Renal cortical epithelial cell (primary cell): ENCODE measurements at regions not wholly inside any gene's neighbourhood (a gene's known extent, or its start where the extent isn't known, plus 50 kb on each side); places are given as distances from the start of the nearest gene placed in this dataset.

Experiments used
- DNase-seq: peaks from one replicate; pipeline ENCODE4 v3.0.0-alpha.2; 2011; ENCODE audit warnings: low read depth

GRCh38 chr18:10284540-10285282 is 169.7 kb upstream of the APCDD1 start:
- no peak for DNase-seq

GRCh38 chr18:10285283-10285640 is 169.2 kb upstream of the APCDD1 start:
- no peak for DNase-seq

- no peak for DNase-seq
These were observed 167.8 kb upstream of the APCDD1 start for GRCh38 chr18:10286580-10287150.

DNA sequence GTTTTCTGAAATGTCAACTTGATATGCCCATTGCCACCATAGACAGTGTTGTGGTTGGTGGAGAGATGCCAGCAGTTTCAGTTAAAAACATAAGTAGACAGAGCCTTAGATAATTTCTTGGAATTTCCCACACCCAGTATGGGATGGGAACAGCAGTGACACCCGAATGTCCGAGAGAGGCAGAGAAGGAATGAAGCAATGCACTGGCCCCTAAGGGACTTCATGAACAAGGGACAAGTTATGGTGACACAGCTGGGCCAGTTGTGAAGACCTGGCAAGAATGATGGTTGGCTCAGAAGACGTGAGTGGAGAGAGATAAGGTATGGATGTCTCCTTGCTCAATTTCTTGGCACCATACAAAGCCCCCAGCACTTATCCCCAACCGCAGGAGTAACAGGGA is 165.2 kb upstream of the APCDD1 start:
- DNase-seq, result no peak

- no peak for DNase-seq
These were observed 164.3 kb upstream of the APCDD1 start for GRCh38 chr18:10289951-10290637.

- no peak for DNase-seq
These were observed 163.7 kb upstream of the APCDD1 start for GRCh38 chr18:10290638-10291235.

DNA sequence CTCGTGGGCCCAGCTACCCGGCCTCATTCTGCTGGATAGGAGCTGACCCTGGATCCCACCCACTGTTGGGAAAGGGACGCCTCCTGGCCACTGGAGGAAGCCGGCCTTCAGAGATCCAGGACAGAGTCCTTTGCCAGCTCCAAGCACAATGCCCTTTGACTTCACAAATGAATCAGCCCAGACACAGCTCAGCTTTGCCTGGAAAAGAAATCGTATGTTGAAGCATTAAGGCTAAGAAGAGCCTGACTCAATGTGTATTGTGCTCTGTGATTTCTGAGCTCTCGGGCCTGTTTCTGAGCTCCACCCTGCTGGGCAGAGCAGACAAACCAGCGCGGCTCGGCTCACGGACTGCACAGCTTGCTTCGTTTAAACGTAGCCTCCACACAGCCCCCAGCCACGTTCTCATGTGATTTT is 162.9 kb upstream of the APCDD1 start:
- DNase-seq, result no peak

GRCh38 chr18:10293966-10294365 is 160.5 kb upstream of the APCDD1 start:
- DNase-seq, result no peak

DNA sequence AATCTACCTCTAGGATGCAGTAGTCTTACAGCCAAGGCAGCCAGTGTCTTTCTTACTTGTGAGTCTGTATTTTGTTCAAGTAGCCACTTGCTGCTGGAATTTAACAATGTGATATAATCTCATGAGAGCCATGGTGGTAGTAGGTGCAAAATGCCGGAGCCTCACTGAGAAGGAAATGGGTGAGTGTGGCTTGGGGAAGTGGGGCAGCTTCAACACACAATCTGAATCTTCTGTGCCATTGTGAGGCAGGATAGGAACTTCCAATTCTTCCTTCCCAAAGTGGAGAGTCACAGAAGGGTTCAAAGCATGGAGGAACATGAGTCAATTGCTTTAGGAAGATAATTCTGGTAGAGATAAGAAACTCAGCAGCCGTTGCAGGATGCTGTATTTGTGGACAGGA is 158.7 kb upstream of the APCDD1 start:
- DNase-seq, result no peak

- DNase-seq, result no peak
These were observed 157.9 kb upstream of the APCDD1 start for GRCh38 chr18:10296491-10296890.

- no peak for DNase-seq
These were observed 157.3 kb upstream of the APCDD1 start for GRCh38 chr18:10297086-10297485.

DNA sequence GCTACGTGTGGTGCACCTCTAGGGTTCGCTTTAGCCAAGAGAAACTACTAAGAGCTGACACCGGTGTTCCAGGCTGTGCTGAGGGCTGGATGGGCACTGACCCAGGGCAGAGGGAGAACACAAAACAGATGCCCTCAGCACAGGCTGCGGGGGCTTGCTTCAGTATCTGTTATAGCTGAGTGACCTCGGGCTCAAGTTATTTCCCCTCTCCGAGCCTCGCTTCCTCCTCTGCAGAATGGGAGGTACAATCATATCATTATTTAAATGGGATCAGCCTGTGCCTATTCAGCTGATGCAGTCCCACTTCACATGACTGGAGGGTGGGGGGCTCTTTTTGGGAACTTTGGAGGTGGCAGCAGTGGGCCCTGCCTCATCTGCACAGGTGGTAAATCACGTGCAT is 156.1 kb upstream of the APCDD1 start:
- no peak for DNase-seq

- DNase-seq, result no peak
These were observed 154.8 kb upstream of the APCDD1 start for GRCh38 chr18:10299643-10300042.

GRCh38 chr18:10300739-10301138 is 153.7 kb upstream of the APCDD1 start:
- DNase-seq, result no peak

DNA sequence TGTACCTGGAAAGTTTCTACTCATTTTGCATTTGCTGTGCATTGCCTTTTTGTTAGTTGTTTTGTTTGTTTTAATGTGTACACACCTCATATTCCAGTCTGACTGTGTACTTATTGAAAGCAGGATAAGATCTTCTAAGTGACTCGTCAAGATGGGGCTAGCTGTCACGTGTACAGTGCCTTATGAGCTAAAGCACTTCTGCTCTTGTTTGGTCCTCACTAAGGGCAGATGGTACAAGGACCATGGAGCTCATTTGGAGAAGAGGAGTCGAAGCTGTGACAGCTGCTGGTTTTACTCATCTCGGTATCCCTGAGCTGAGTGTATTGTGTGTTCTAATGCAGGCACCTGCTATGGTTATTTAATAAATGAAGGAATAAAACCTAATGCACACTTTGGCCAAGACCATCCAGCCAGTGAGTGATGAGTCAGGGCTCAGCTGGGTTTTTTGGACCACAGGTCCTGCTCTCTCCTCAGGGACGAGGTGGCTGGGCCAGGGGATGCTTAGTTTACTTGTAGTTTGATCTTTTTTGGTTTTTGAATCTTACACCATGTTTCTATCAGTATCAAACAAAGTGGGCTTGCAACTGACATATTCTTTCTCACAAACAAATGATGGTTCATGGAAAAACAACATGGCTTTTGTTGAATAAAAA is 152.5 kb upstream of the APCDD1 start:
- DNase-seq, result no peak

DNA sequence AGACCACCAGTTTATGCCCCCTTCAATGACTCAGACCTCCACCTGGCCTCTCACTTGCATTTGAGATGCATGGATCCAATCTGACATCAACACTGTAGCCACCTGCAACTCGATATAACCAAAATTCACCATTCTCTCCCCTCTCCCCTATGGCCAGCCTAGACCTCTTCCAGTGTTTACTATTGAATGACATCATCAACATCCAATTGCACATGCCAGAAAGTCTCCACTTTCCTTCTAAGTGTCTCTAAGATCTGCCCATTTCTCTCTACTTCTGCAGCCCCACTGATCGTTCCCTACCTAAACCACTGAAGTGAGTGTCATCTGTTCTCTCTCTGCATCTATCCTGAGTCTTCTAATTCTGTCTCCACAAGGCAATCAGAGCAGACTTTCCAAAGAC is 151.3 kb upstream of the APCDD1 start:
- no peak for DNase-seq

DNA sequence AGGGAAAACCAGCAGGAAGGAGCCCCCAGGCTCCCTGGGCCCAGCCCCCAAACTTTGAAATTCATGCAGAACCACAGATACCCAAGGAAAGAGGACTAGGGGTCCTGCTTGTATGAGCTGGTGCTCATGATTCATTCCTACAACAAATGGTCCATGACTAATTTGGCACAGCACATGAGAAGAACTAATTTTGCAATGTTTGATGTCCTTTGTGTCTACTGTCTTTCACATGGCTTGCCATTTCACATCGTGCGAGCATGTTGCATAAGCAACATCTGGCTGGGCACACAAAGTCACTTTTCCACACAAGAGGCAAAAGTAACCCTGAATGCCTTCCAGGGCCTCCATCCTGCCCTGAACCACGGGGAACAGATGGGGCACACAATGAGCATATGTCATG is 149.6 kb upstream of the APCDD1 start:
- DNase-seq, result peak; percentile 44

DNA sequence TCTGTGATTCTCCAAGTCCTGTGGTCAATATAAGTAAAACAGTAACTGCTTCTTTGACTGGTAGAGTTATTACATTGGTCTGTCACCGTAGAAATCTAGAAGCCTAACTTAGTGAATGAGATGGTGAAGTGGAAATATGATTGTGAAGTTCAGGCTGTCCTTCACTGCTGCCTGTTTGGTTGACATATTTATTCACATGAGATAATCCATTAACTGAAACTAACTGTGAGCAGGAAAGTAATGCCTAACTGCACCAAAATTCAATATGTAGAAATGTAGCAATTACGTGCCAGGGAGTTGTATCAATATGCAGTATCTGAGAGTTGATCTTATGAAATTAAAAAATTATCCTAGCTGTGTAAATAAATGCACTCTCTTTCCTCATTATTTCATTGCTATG is 147.7 kb upstream of the APCDD1 start:
- DNase-seq, result no peak

- DNase-seq, result no peak
These were observed 146.3 kb upstream of the APCDD1 start for GRCh38 chr18:10308154-10308553.

GRCh38 chr18:10310626-10311025 is 143.8 kb upstream of the APCDD1 start:
- no peak for DNase-seq

DNA sequence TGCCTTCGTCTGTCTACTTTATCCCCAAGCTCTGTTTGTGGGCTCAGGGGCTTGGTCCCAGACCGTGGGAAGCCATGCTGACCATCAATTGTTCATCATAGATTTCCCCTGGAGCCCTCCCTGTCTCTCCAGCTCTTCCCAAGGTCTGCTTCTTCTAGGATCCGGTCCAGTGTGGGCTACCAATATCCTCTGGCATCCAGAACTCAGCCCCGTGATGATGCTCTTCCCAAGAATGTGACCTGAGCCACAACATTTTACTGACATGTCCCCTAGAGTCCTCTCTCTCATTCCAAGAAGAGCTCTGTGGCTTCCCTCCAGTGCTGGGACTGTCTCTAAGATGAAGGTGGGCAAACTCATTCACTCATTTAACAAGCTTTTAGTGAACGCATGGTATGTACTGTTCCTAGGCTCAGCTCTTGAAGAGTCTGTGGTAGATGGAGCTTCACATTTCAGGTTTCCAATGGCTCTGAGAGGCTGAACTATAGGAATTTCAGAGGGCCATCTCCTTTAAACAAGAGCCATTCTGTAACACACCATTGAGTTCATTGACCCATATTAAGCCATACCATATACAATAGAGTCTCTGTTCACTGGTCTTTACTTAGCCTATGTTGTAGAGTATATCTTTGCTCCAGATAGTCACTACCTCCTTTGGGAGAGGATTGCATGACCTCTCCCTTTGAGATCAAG is 142.0 kb upstream of the APCDD1 start:
- DNase-seq, result no peak

GRCh38 chr18:10313016-10313342 is 141.5 kb upstream of the APCDD1 start:
- no peak for DNase-seq
